GM12878 (cell line): ENCODE measurements at regions not wholly inside any gene's neighbourhood (a gene's known extent, or its start where the extent isn't known, plus 50 kb on each side); places are given as distances from the start of the nearest gene placed in this dataset.

Source experiments
- ATAC-seq: fragments of 200-7000 bp; cut with Tn5 transposase; 3 replicates; pipeline ENCODE4 v1.9.1; 2020; ENCODE audit warnings: mild to moderate bottlenecking, moderate library complexity
- BruUV-seq: library from RNA; stranded (reverse); fragments of 400-500 nt; replicated peaks from 2 replicates; lab custom pipeline; 2021; lab: Mats Ljungman, UMichigan
- CTCF ChIA-PET: fragments of 300-600 bp; sonication (Branson Sonifier 250); formaldehyde crosslinking; extraction: SDS; loops from one replicate; lab custom pipeline; 2021; ENCODE audit warnings: inconsistent platforms; lab: Yijun Ruan, JAX
- POLR2A ChIA-PET: fragments of 350-600 bp; formaldehyde crosslinking; extraction: SDS; loops from one replicate; lab custom pipeline; 2021; ENCODE audit warnings: inconsistent platforms; lab: Charles Lee
- RAD21 ChIA-PET: fragments of 300-600 bp; sonication (Branson Sonifier 250); formaldehyde crosslinking; loops from one replicate; lab custom pipeline; 2023; ENCODE audit warnings: antibody characterized with exemption; ENCODE audit not compliant: unreplicated experiment; lab: Charles Lee
- SMC1A ChIA-PET: fragments of 300-600 bp; sonication (Branson Sonifier 250); formaldehyde crosslinking; loops from one replicate; lab custom pipeline; 2023; ENCODE audit not compliant: unreplicated experiment, uncharacterized antibody; lab: Charles Lee
- DNase-seq: peaks from one replicate; pipeline ENCODE4 v3.0.0-alpha.2; 2011; ENCODE audit warnings: low read depth, low spot score
- FAIRE-seq: peaks from 3 replicates; lab custom pipeline; 2011; peaks lifted over from hg19 to GRCh38; lab: Jason Lieb, UNC
- H2AFZ ChIP-seq: 2 replicates; pipeline ENCODE4 v1.6.0; 2011; ENCODE audit warnings: low read depth, low read length, control low read depth; ENCODE audit not compliant: control insufficient read depth
- H3K27ac ChIP-seq: 2 replicates; pipeline ENCODE4 v1.5.1; 2011; ENCODE audit warnings: control low read depth; ENCODE audit not compliant: control insufficient read depth, insufficient read depth
- H3K27me3 ChIP-seq, 2 experiments: replicated peaks in 1 of 2; 2 replicates each; pipeline versions ENCODE4 v1.6.0 to v1.6.1; 2011; ENCODE audit warnings: low read length in 1 of 2; ENCODE audit not compliant: control insufficient read depth in 2 of 2, insufficient read depth in 2 of 2
- H3K36me3 ChIP-seq, 2 experiments: 2 replicates each; pipeline ENCODE4 v1.5.1; 2011; ENCODE audit warnings: low read length in 1 of 2; ENCODE audit not compliant: control insufficient read depth in 2 of 2, insufficient read depth in 2 of 2
- H3K4me1 ChIP-seq: 2 replicates; pipeline ENCODE4 v1.6.1; 2011; ENCODE audit warnings: mild to moderate bottlenecking, low read length, moderate library complexity, mixed read lengths; ENCODE audit not compliant: control insufficient read depth, insufficient read depth
- H3K4me2 ChIP-seq: 2 replicates; pipeline ENCODE4 v1.6.0; 2011; ENCODE audit warnings: control low read depth; ENCODE audit not compliant: control insufficient read depth, insufficient read depth
- H3K4me3 ChIP-seq: fragments of 200-600 bp; sonication (generic); 2 replicates; pipeline ENCODE4 v1.5.1; 2016
- H3K79me2 ChIP-seq: 2 replicates; pipeline ENCODE4 v1.6.0; 2011; ENCODE audit warnings: low read length; ENCODE audit not compliant: control insufficient read depth, insufficient read depth
- H3K9ac ChIP-seq: 2 replicates; pipeline ENCODE4 v1.8.0; 2011; ENCODE audit warnings: low read length, control low read depth, mixed read lengths; ENCODE audit not compliant: control insufficient read depth, insufficient read depth
- H3K9me3 ChIP-seq: replicated peaks from 3 replicates; pipeline ENCODE4 v1.5.1; 2011; ENCODE audit warnings: mild to moderate bottlenecking, low read length; ENCODE audit not compliant: control insufficient read depth, insufficient read depth
- H4K20me1 ChIP-seq: 2 replicates; pipeline ENCODE4 v1.6.0; 2011; ENCODE audit not compliant: control insufficient read depth, insufficient read depth
- ATF7 ChIP-seq: fragments of 450-650 bp; IDR thresholded peaks from 2 replicates; pipeline ENCODE4 v1.6.1; 2016; ENCODE audit warnings: low read depth, mild to moderate bottlenecking
- BMI1 ChIP-seq: fragments of 450-650 bp; IDR thresholded peaks from 2 replicates; pipeline ENCODE4 v1.6.1; 2016; ENCODE audit warnings: mild to moderate bottlenecking, moderate library complexity, borderline replicate concordance
- ELK1 ChIP-seq: IDR thresholded peaks from 2 replicates; pipeline ENCODE4 v1.6.1; 2012; ENCODE audit warnings: low read depth, low read length, improper control_type of control experiment
- FOS ChIP-seq: IDR thresholded peaks from 3 replicates; pipeline ENCODE4 v1.6.1; 2011; ENCODE audit warnings: borderline replicate concordance; ENCODE audit not compliant: insufficient read length; ENCODE audit errors: extremely low read depth
- JUNB ChIP-seq: IDR thresholded peaks from 2 replicates; pipeline ENCODE4 v1.6.1; 2016; ENCODE audit warnings: antibody characterized with exemption, mild to moderate bottlenecking
- LARP7 ChIP-seq: fragments of 450-650 bp; IDR thresholded peaks from 2 replicates; pipeline ENCODE4 v1.6.1; 2017; ENCODE audit warnings: mild to moderate bottlenecking
- MAX ChIP-seq: IDR thresholded peaks from 2 replicates; pipeline ENCODE4 v1.6.1; 2012; ENCODE audit warnings: low read depth, low read length, improper control_type of control experiment
- MLLT1 ChIP-seq: fragments of 450-650 bp; IDR thresholded peaks from 2 replicates; pipeline ENCODE4 v1.6.1; 2016; ENCODE audit warnings: mild to moderate bottlenecking
- MYB ChIP-seq: fragments of 150-350 bp; IDR thresholded peaks from 2 replicates; pipeline ENCODE4 v1.6.1; 2014; ENCODE audit warnings: mild to moderate bottlenecking, low read depth, low read length, borderline replicate concordance
- MYC ChIP-seq: IDR thresholded peaks from 2 replicates; pipeline ENCODE4 v1.6.1; 2011; ENCODE audit warnings: mild to moderate bottlenecking, low read length, moderate library complexity, inconsistent platforms; ENCODE audit not compliant: insufficient read depth, insufficient replicate concordance, insufficient read length, severe bottlenecking
- POLR2AphosphoS2 ChIP-seq: IDR thresholded peaks from 2 replicates; pipeline ENCODE4 v1.6.1; 2011; ENCODE audit warnings: low read depth, mild to moderate bottlenecking, low read length, improper control_type of control experiment, moderate library complexity
- PRDM15 ChIP-seq: fragments of 450-650 bp; formaldehyde crosslinking; IDR thresholded peaks from 2 replicates; pipeline ENCODE4 v1.4.0; 2020; ENCODE audit warnings: mild to moderate bottlenecking, moderate library complexity
- RAD21 ChIP-seq: IDR thresholded peaks from 2 replicates; pipeline ENCODE4 v1.6.1; 2011; ENCODE audit warnings: mild to moderate bottlenecking, low read depth, low read length, moderate library complexity; ENCODE audit not compliant: insufficient read depth
- RCOR1 ChIP-seq: conservative IDR thresholded peaks from 2 replicates; pipeline ENCODE4 v1.6.1; 2012; ENCODE audit warnings: low read depth, low read length, improper control_type of control experiment
- SIX5 ChIP-seq: IDR thresholded peaks from 2 replicates; pipeline ENCODE4 v1.6.1; 2011; ENCODE audit warnings: mild to moderate bottlenecking, low read depth, low read length, moderate library complexity; ENCODE audit not compliant: severe bottlenecking
- SREBF2 ChIP-seq: IDR thresholded peaks from 2 replicates; pipeline ENCODE4 v1.6.1; 2012; ENCODE audit warnings: mild to moderate bottlenecking, low read length
- ZNF622 ChIP-seq: fragments of 450-650 bp; IDR thresholded peaks from 2 replicates; pipeline ENCODE4 v1.6.1; 2017; ENCODE audit warnings: mild to moderate bottlenecking, inconsistent platforms
- WGBS: methylation state at CpG from one replicate; pipeline ENCODE4 v1.1.6; 2016; ENCODE audit warnings: low lambda C conversion rate; ENCODE audit not compliant: insufficient replicate concordance, insufficient coverage; ENCODE audit errors: missing lambda C conversion rate; 5-methylcytosine and 5-hydroxymethylcytosine counted together
- in situ Hi-C: fragments of 300-500 bp; cut with MboI; formaldehyde crosslinking; loops from 9 replicates; pipeline ENCODE4 v1.14.3; 2018; ENCODE audit warnings: mixed read lengths
- intact Hi-C: fragments of 100-400 bp; cut with micrococcal nuclease; formaldehyde crosslinking; loops from one replicate; pipeline ENCODE4 v1.14.2; 2022; ENCODE audit not compliant: unreplicated experiment

GRCh38 chr6:8991844-8992243 is 556.5 kb upstream of the SLC35B3 start:
- 33% methylated on average over 3 of the region's 3 CpGs for WGBS
- Histone ChIP-seq H3K27me3 (no peaks in the 10 kb centered on the region), H3K27ac (no peak overlapping the region), H3K79me2 (no peaks in the 10 kb centered on the region), H3K4me1 (no peaks in the 10 kb centered on the region), H3K9me3 (no peaks in the 10 kb centered on the region), H3K36me3 (no peaks in the 10 kb centered on the region), H3K9ac (no peak overlapping the region), H2AFZ (no peak overlapping the region), H3K4me3 (no peak overlapping the region), H3K4me2 (no peak overlapping the region), H4K20me1 (no peaks in the 10 kb centered on the region)
- DNase-seq: no peak
- no peak for ATAC-seq
- ChIA-PET CTCF (interaction anchor here (1.1 to 1.7 kb wide), 2 partner anchors 9 to 90 kb away, joined by 3 to 14 read pairs; no protein-coding TSS in a partner anchor), POLR2A (no interaction called here), RAD21 (interaction anchor here (0.7 kb wide), 1 partner anchor 12 kb away, joined by 3 read pairs; no protein-coding TSS in a partner anchor)
- in situ Hi-C loops: no loop called here
- no peak for FAIRE-seq
- intact Hi-C loops: no loop called here
- BruUV-seq: no TSS peak
- no peak for TF ChIP-seq POLR2AphosphoS2
- no peak for TF ChIP-seq ATF7
- no peak for TF ChIP-seq MAX
- no peak for TF ChIP-seq RAD21
- TF ChIP-seq ZNF622: no peak
- TF ChIP-seq BMI1: no peak
- no peak for TF ChIP-seq PRDM15
- TF ChIP-seq SREBF2: no peak
- no peak for TF ChIP-seq FOS
- TF ChIP-seq MYC: no peak
- no peak for TF ChIP-seq JUNB
- TF ChIP-seq LARP7: no peak
- TF ChIP-seq MYB: no peak
- TF ChIP-seq ELK1: no peak
- no peak for TF ChIP-seq SIX5
- TF ChIP-seq RCOR1: no peak
- TF ChIP-seq MLLT1: no peak
- TF ChIP-seq, all 136 proteins: peak for 0
- SMC1A ChIA-PET: interaction anchor here (0.6 to 1.3 kb wide), 3 partner anchors 9 to 261 kb away, joined by 3 to 5 read pairs (median 3); no protein-coding TSS in a partner anchor
